ENCODE measurements at regions not wholly inside any gene's neighbourhood (a gene's known extent, or its start where the extent isn't known, plus 50 kb on each side); places are given as distances from the start of the nearest gene placed in this dataset.
"Not testable (repeated sequence)": the region's sequence is repeated elsewhere in the genome, so short reads cannot be mapped to it uniquely, and the experiment has no call there.

DNA sequence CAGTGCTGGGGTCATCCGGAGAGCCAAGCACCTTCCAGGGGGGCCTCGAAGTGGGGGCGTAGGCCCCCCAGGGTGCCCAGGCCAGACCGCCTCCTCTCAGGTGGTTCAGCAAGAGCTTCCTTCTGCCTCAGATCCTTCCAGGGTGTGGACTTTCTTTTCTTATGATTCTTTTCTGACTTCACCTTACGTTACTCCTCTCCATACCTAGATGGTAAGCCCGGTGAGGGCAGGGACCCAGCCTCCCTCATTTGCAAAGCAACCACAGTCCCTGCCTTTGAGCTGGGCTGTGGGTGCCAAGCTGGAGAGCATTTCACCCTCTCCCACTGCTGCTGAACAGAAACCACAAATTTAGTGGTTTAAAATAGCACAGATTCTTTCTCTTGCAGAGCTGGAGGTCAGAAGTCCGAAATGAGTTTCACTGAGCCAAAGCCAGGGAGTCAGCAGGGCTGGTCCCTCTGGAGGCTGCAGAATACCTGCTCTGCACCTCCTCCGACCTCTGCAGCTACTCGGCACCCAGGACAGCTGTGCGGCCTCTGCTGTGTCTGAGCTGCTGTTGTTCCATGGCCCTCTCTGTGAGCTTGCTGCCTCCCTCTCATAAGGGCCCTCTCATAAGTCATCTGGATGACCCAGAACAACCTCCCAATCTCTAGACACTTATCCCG, 323.0 kb downstream of the CACNA1B start:
- TF ChIP-seq CTCF, POLR2A (IDR thresholded peaks at IDR 0.05): not testable (repeated sequence)

Measured in body of pancreas (tissue), 4 donors.